Effector memory CD8-positive, alpha-beta T cell (primary cell): ENCODE measurements at regions not wholly inside any gene's neighbourhood (a gene's known extent, or its start where the extent isn't known, plus 50 kb on each side); places are given as distances from the start of the nearest gene placed in this dataset.

Experiments used
- ATAC-seq: fragments of 150-1000 bp; cut with Tn5 transposase; replicated peaks from 2 replicates; pipeline ENCODE4 v1.10.0; 2021; ENCODE audit warnings: mild to moderate bottlenecking, moderate library complexity
- DNase-seq, 3 experiments: peaks; one replicate each; pipeline ENCODE4 v3.0.0; 2021
- H3K27ac Mint-ChIP-seq, 2 donors: one replicate each; pipeline ENCODE4 v1.8.0; 2022; ENCODE audit warnings: mild to moderate bottlenecking in 2 of 2, mixed read lengths in 2 of 2, moderate library complexity in 2 of 2
- H3K27me3 Mint-ChIP-seq, 2 donors: one replicate each; pipeline ENCODE4 v1.8.0; 2022; ENCODE audit warnings: mixed read lengths in 2 of 2
- H3K36me3 Mint-ChIP-seq: one replicate; pipeline ENCODE4 v1.8.0; 2022; ENCODE audit warnings: mild to moderate bottlenecking, moderate library complexity, mixed read lengths; ENCODE audit not compliant: insufficient read depth
- H3K4me1 Mint-ChIP-seq, 2 donors: one replicate each; pipeline ENCODE4 v1.8.0; 2022; ENCODE audit warnings: low read depth in 2 of 2, mixed read lengths in 2 of 2
- H3K4me3 Mint-ChIP-seq, 2 donors: one replicate each; pipeline ENCODE4 v1.8.0; 2022; ENCODE audit warnings: mild to moderate bottlenecking in 2 of 2, mixed read lengths in 2 of 2, moderate library complexity in 2 of 2
- H3K9me3 Mint-ChIP-seq, 2 donors: one replicate each; pipeline ENCODE4 v1.8.0; 2022; ENCODE audit warnings: mixed read lengths in 2 of 2

DNA sequence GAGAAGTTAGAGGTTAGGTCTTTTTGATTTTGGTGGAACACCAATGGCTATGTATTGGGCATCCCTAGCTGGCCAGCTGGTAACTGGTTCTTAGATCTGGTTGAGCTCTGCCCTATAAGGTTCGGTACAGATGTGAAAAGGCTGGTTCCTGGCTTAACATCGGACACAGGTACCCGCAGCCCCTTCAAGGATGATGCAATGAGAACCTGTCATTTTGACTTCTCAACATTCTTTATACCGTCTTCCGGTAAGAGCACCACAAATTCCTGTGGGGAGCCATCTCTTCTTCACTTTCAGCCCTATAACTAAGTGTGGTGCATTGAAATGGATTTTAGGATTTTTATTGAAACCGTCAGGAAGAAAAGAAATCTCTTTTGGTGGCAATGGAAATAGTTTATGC is 222.8 kb downstream of the ADAMTS9 start:
- H3K27ac Mint-ChIP-seq: no peak overlapping the region
- H3K9me3 Mint-ChIP-seq: peaks cover 0 to 7% of the 10 kb centered on the region in 2 donors
- H3K36me3 Mint-ChIP-seq: no peaks in the 10 kb centered on the region
- H3K4me1 Mint-ChIP-seq: peaks cover 3 to 5% of the 10 kb centered on the region in 2 donors
- DNase-seq: no peak
- peaks cover 16 to 22% of the 10 kb centered on the region in 2 donors for H3K27me3 Mint-ChIP-seq
- H3K4me3 Mint-ChIP-seq: no peak overlapping the region
- ATAC-seq: no peak

DNA sequence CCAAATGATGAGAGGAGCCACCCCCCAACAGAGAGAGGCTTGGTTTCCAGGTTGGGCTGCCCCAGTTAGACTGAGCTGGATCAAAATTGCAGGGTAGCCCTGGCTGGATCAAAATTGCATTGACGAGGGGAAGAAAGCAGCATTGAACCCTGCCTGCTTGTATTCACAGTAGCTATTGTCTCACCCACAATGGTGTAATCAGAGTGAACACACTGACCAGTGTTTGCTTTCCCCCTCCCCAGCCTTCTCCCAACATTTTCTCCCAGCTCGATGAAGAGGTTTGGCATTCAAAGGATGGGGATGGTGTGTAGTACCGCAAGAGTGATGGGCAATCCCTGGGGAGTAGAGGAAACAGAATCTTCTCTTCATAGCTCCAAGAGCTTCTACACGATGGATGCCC is 223.8 kb downstream of the ADAMTS9 start:
- no peak overlapping the region for H3K27ac Mint-ChIP-seq
- H3K36me3 Mint-ChIP-seq: no peaks in the 10 kb centered on the region
- peaks cover 16 to 18% of the 10 kb centered on the region in 2 donors for H3K27me3 Mint-ChIP-seq
- H3K4me1 Mint-ChIP-seq: peaks cover 3 to 5% of the 10 kb centered on the region in 2 donors
- no peak for ATAC-seq
- no peak for DNase-seq
- no peak overlapping the region for H3K4me3 Mint-ChIP-seq
- peaks cover 0 to 5% of the 10 kb centered on the region in 2 donors for H3K9me3 Mint-ChIP-seq

DNA sequence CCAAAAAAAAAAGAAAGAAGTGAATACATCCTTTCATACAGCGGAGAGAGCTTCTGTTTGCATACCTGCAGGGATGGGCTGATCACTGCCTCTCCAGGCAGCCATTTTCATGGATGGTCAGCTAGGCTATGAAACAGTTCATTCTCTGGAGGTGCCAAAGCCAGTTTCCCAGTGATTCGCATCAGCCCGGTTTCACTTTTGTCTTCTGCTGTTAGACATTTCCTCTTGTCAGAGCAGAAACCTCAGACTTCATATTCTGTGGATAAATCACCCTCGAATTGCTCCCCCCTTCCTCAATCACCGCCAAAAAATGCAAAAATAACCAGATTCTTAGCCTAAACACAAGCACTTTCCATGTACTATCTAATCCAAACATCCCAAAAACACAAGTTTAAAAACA is 225.6 kb downstream of the ADAMTS9 start:
- H3K36me3 Mint-ChIP-seq: no peaks in the 10 kb centered on the region
- no peak for DNase-seq
- H3K4me3 Mint-ChIP-seq: no peak overlapping the region
- peaks cover 0 to 5% of the 10 kb centered on the region in 2 donors for H3K9me3 Mint-ChIP-seq
- peaks cover 3 to 5% of the 10 kb centered on the region in 2 donors for H3K4me1 Mint-ChIP-seq
- no peak for ATAC-seq
- H3K27ac Mint-ChIP-seq: no peak overlapping the region
- peaks cover 10 to 18% of the 10 kb centered on the region in 2 donors for H3K27me3 Mint-ChIP-seq

DNA sequence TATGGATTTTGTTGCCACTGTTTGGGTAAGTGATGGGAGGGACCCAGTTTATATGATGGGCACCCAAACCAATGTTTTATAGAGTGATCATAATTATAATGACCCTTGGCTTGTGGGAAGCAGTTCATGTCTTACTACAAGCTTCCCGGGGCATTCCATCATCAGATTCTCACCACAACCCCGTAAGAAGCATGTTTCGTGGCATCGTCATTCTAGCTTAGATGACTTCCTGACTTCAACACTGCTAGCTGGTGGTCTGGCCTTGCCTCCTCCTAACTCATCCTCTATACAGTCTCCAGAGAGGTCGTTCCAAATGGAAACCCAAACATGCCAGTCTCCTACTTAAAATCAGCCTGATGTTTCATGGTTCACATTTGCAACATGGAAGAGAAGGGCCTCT is 226.9 kb downstream of the ADAMTS9 start:
- DNase-seq (no peak), ATAC-seq (no peak)
- Mint-ChIP-seq H3K27ac (no peak overlapping the region), H3K36me3 (no peaks in the 10 kb centered on the region), H3K27me3 (peaks cover 10 to 18% of the 10 kb centered on the region in 2 donors), H3K4me1 (peaks cover 3 to 5% of the 10 kb centered on the region in 2 donors), H3K4me3 (no peak overlapping the region), H3K9me3 (peaks cover 0 to 5% of the 10 kb centered on the region in 2 donors)

DNA sequence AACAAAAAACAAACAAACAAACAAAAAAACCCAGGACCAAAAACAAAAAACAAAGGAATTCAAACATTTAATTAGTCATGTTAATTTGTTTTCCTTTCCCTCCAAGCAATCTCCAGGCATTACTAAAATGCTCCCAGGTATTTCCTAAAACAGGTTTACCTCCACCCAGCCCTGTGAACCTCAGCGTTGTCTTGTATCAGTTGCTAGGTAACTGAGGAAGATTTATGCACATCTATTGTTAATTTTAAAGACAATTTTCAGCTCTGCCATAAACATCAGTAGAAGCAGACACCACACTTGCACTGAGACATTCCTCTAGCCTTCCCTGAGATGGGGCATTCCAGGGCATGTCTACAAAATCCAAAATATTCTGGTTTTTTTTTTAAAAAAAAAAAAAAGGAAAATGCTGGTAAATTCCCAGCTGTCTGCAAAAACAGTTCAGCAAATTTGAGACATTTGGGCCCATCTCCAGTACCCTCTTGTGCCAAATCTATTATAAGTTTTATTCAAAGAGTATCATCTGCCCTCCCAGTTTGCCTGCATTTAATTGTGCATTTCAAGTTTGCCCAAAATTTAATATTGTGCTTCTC is 227.6 kb downstream of the ADAMTS9 start:
- H3K27me3 Mint-ChIP-seq: peaks cover 10 to 18% of the 10 kb centered on the region in 2 donors
- H3K9me3 Mint-ChIP-seq: peaks cover 0 to 5% of the 10 kb centered on the region in 2 donors
- H3K4me3 Mint-ChIP-seq: no peak overlapping the region
- H3K4me1 Mint-ChIP-seq: peaks cover 3 to 5% of the 10 kb centered on the region in 2 donors
- no peak overlapping the region for H3K27ac Mint-ChIP-seq
- DNase-seq (no peak), ATAC-seq (no peak)
- no peaks in the 10 kb centered on the region for H3K36me3 Mint-ChIP-seq

DNA sequence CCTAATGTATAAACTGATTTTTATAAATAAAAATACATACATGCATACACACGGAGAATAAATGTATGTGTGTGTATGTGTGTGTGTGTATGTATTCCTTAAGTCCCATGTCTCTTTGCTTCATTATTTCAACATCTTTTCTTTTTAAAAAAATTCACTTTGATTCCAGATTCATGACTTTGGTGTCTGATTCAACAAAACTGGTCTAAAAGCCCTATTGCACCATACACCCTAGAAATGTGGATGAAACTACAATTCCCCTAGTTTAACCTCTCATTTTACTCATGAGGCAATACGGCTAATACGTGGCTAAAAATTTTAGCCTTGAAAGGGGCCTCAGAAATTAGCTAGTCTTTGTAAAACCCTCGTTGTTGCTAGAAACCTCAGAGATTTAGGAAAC is 228.1 kb downstream of the ADAMTS9 start:
- Mint-ChIP-seq H3K36me3 (no peaks in the 10 kb centered on the region), H3K4me3 (no peak overlapping the region), H3K9me3 (peaks cover 0 to 5% of the 10 kb centered on the region in 2 donors), H3K4me1 (peaks cover 3 to 5% of the 10 kb centered on the region in 2 donors), H3K27ac (no peak overlapping the region), H3K27me3 (peaks cover 10 to 18% of the 10 kb centered on the region in 2 donors)
- ATAC-seq (no peak), DNase-seq (no peak)

DNA sequence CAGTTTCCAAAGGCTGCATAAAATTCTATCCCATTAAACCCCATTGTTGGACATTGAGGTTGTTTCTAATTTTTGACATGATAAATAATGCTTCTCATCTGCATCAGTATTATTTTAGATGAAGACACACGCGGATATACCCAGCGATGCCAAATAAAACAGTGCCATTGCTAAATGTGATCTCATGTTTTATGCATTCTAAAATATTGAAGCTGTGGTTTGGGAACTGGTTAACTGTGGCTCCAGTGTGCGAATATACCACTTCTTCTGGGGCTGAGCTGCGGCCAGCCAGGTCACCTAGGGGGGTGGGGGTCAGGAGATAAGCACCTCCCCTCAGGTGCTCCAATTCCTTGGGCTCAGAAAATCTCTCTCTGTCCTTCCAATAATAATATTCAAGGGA is 230.0 kb downstream of the ADAMTS9 start:
- DNase-seq (no peak), ATAC-seq (no peak)
- H3K4me3 Mint-ChIP-seq: no peak overlapping the region
- H3K36me3 Mint-ChIP-seq: no peaks in the 10 kb centered on the region
- H3K4me1 Mint-ChIP-seq: peaks cover 3 to 5% of the 10 kb centered on the region in 2 donors
- H3K27me3 Mint-ChIP-seq: peaks cover 10 to 18% of the 10 kb centered on the region in 2 donors
- no peak overlapping the region for H3K27ac Mint-ChIP-seq
- peaks cover 0 to 5% of the 10 kb centered on the region in 2 donors for H3K9me3 Mint-ChIP-seq

DNA sequence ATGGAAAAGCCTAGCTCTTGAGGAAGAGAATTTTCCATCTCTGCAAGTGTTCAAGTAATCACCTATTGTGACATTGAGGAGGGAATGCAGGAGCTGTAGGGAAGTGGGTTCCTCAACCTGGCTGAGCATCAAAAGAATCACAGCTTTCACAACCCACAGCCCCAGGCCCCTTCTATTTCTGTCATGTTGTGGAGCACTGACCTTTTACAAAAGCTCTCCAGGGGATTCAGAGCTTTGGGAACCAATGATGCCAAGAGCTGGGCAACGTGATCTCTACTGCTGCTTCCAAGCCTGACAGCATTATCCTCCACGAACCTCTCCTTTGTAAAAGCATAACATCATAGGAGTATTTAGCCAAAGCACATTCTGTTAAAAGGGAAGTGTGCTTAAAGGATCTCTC is 231.1 kb downstream of the ADAMTS9 start:
- H3K27me3 Mint-ChIP-seq: peaks cover 5 to 13% of the 10 kb centered on the region in 2 donors
- H3K4me3 Mint-ChIP-seq: no peak overlapping the region
- DNase-seq (no peak), ATAC-seq (no peak)
- H3K27ac Mint-ChIP-seq: no peak overlapping the region
- peaks cover 0 to 2% of the 10 kb centered on the region in 2 donors for H3K9me3 Mint-ChIP-seq
- no peaks in the 10 kb centered on the region for H3K4me1 Mint-ChIP-seq
- H3K36me3 Mint-ChIP-seq: no peaks in the 10 kb centered on the region

DNA sequence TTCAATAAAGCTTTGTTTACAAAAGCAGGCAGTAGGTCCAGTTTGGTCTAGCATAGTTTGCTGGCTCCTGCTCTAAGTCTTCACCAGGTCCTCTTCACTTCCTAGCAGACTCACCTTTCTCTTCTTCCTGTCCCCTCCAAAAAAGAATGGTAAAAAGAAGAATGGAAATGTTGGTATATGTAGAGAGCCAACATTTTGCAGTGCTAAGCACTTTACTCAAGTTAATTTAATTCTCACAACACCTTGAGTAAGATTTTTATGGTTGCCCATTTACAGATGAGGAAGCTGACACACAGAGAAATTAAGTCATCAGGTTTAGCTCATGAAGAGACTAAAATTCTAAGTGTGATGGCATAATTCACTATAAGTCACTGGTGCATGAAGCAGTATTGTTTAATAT is 230.1 kb upstream of the PRICKLE2 start:
- Mint-ChIP-seq H3K9me3 (no peaks in the 10 kb centered on the region), H3K27me3 (peaks cover 1 to 18% of the 10 kb centered on the region in 2 donors), H3K4me3 (no peak overlapping the region), H3K4me1 (no peaks in the 10 kb centered on the region), H3K27ac (no peak overlapping the region), H3K36me3 (no peaks in the 10 kb centered on the region)
- ATAC-seq (no peak), DNase-seq (no peak)

DNA sequence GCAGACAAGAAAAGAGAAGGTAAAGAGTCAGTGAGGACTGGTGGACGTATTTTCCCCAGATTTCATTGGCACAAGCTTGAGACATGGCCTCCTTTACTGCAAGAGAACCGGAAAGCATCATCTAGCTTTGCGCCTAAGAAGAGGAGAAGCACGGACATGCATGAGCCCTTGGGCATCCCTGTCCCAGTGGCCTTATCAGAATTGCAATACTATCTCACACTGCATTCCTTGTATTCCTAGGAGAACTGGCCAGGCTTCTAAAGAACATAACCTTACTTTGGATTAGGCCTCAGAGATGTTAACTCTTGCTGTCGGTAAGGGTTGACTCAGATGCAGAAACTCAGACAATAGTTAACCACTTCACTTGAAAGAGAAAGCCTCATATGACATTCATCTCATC is 229.5 kb upstream of the PRICKLE2 start:
- Mint-ChIP-seq H3K27me3 (peaks cover 0 to 19% of the 10 kb centered on the region in 2 donors), H3K36me3 (no peaks in the 10 kb centered on the region), H3K27ac (no peak overlapping the region), H3K4me1 (no peaks in the 10 kb centered on the region), H3K9me3 (no peaks in the 10 kb centered on the region), H3K4me3 (no peak overlapping the region)
- no peak for ATAC-seq
- no peak for DNase-seq

DNA sequence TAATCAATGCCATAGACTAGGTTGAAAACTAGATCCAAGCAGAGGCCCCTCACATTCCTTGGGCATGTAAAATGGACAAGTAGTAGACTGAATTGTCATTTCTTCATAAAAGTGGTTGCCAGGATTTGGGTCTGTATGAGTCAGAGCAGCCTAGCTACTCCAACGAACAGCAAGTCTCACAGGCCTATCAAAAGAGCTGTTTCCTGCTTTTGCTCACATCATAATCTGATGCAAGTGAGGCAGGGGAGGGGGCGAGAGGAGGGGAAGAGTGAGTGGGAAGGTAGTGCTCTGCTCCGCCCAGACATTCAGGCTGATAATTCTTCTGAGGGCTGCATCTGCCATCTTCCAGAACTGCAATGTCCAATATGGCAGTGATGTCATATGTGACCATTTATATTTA is 228.9 kb upstream of the PRICKLE2 start:
- Mint-ChIP-seq H3K4me3 (no peak overlapping the region), H3K4me1 (no peaks in the 10 kb centered on the region), H3K9me3 (no peaks in the 10 kb centered on the region), H3K36me3 (no peaks in the 10 kb centered on the region), H3K27me3 (peaks cover 0 to 19% of the 10 kb centered on the region in 2 donors), H3K27ac (no peak overlapping the region)
- no peak for DNase-seq
- no peak for ATAC-seq

DNA sequence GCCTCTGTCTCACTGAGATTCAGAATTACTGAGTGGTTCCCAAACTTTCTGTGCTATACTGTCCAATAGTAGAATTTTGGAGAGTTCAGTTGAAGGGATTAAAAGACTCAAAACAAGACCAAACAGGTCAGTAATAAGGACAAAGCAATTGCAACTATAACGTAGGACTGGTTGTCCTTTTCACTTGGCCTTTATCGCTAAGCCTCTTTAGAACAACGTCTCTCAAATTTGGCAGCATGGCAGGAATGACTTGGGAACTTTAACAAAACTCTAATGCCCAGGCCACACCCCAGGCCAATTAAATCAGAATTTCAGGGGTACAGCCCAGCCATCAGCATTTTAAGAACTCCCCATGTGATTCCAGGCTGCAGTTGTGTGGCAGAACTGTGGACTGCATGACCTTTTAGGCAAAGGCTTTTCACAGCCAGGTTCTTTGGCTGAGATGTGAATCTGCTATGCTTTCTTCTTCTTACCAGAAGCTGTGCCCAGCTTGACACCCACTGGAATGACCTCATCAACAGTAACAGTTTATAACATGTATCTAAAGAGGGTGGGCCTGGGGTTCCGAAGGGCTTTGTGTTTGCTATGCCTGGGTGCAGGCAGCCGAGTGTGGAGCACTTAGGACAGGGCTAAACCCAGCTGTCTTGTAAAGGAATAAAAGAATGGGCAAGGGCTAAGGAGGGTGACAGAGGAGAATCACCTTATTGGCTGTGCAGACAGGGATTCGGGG is 226.2 kb upstream of the PRICKLE2 start:
- peaks cover 5 to 26% of the 10 kb centered on the region in 2 donors for H3K27me3 Mint-ChIP-seq
- DNase-seq: no peak
- H3K4me3 Mint-ChIP-seq: no peak overlapping the region
- no peaks in the 10 kb centered on the region for H3K4me1 Mint-ChIP-seq
- no peaks in the 10 kb centered on the region for H3K36me3 Mint-ChIP-seq
- no peak overlapping the region for H3K27ac Mint-ChIP-seq
- H3K9me3 Mint-ChIP-seq: no peaks in the 10 kb centered on the region
- ATAC-seq: no peak

DNA sequence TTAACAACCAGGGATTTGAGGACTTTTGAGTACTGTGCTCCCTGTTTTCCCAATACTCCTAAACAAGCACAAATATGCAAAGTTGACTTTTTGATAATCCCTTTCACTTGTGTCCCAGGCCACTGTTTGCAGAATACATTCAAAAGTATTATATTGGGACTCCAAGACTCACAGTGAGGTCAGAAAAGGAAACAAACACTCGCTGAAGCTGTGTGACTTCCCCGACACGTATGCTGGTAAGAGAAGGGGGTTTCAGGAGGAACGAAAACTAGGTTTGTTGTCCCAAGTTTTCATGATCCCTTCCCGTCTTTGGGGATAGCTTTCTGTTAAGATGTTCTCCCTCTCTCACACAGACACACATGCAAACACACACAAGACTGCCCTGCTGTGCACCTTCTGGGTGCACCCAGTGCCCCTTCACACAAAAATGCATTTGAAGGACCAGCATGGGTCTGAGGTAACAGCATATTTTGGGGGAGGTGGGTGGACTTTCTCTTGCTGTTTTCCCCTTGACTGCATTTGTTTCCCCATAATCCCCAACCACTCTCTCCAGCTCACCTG is 225.2 kb upstream of the PRICKLE2 start:
- ATAC-seq (no peak), DNase-seq (no peak)
- Mint-ChIP-seq H3K27ac (no peak overlapping the region), H3K27me3 (peaks cover 14 to 35% of the 10 kb centered on the region in 2 donors), H3K4me1 (peaks cover 0 to 3% of the 10 kb centered on the region in 2 donors), H3K9me3 (no peaks in the 10 kb centered on the region), H3K36me3 (no peaks in the 10 kb centered on the region), H3K4me3 (no peak overlapping the region)

DNA sequence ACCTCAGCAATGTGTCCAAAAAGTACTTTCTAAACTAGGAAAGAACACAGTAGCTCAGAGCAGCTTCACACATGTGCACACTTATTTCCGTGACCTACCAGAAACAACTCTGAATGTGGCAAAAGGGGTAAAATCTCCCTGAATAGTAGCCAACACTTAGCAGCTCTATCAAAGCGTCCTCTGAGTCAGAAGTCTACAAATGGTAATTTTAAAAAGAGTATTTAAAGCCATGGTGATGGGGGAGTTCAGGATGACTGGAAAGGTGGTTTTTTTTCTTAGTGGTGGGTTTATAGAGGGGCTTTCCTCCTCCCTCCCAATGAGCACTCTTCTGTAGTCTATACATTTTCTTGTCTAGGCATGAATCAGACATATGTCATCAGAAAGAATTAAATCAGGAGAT is 223.8 kb upstream of the PRICKLE2 start:
- Mint-ChIP-seq H3K27me3 (peaks cover 22 to 48% of the 10 kb centered on the region in 2 donors), H3K27ac (no peak overlapping the region), H3K4me1 (peaks cover 0 to 4% of the 10 kb centered on the region in 2 donors), H3K4me3 (no peak overlapping the region), H3K9me3 (no peaks in the 10 kb centered on the region), H3K36me3 (no peaks in the 10 kb centered on the region)
- DNase-seq: no peak
- no peak for ATAC-seq
